Panc1 (cell line): ENCODE measurements at regions not wholly inside any gene's neighbourhood (a gene's known extent, or its start where the extent isn't known, plus 50 kb on each side); places are given as distances from the start of the nearest gene placed in this dataset.

Experiments used
- ATAC-seq: fragments of 200-7000 bp; cut with Tn5 transposase; 2 replicates; pipeline ENCODE4 v1.9.1; 2020; ENCODE audit warnings: mild to moderate bottlenecking, moderate library complexity
- BruUV-seq: library from RNA; stranded (reverse); fragments of 400-500 nt; replicated peaks from 2 replicates; lab custom pipeline; 2021; lab: Mats Ljungman, UMichigan
- CTCF ChIA-PET: fragments of 300-600 bp; sonication (Branson Sonifier 250); formaldehyde crosslinking; loops from one replicate; lab custom pipeline; 2022; ENCODE audit warnings: antibody characterized with exemption; lab: Charles Lee
- POLR2A ChIA-PET: fragments of 300-600 bp; sonication (Branson Sonifier 250); formaldehyde crosslinking; loops from one replicate; lab custom pipeline; 2022; ENCODE audit warnings: antibody characterized with exemption; lab: Charles Lee
- DNase-seq: peaks from one replicate; pipeline ENCODE4 v3.0.0-alpha.2; 2010; ENCODE audit warnings: low read depth, low spot score
- H3K27ac ChIP-seq: 2 replicates; pipeline ENCODE4 v1.5.1; 2011; ENCODE audit warnings: mild to moderate bottlenecking, low read length, inconsistent platforms
- H3K27me3 ChIP-seq: fragments of 200-500 bp; sonication (Bioruptor generic); 2 replicates; pipeline ENCODE4 v1.6.0; 2014; ENCODE audit warnings: low read length, inconsistent platforms; ENCODE audit not compliant: control insufficient read depth, insufficient read depth
- H3K36me3 ChIP-seq: fragments of 200-500 bp; sonication (Bioruptor generic); 2 replicates; pipeline ENCODE4 v1.5.1; 2014; ENCODE audit warnings: inconsistent platforms, mild to moderate bottlenecking, low read length, moderate library complexity; ENCODE audit not compliant: control insufficient read depth, insufficient read depth
- H3K4me1 ChIP-seq: 2 replicates; pipeline ENCODE4 v1.5.1; 2011; ENCODE audit warnings: inconsistent platforms, mild to moderate bottlenecking, low read length, moderate library complexity; ENCODE audit not compliant: control insufficient read depth, insufficient read depth
- H3K4me3 ChIP-seq, 2 experiments: 2 replicates each; pipeline ENCODE4 v1.5.1; 2011 to 2012; ENCODE audit warnings: low read depth in 2 of 2, low read length in 2 of 2, mild to moderate bottlenecking in 2 of 2, inconsistent platforms in 1 of 2, moderate library complexity in 1 of 2
- H3K9me3 ChIP-seq: fragments of 200-500 bp; sonication (Bioruptor generic); 2 replicates; pipeline ENCODE4 v1.5.1; 2014; ENCODE audit warnings: low read depth, mild to moderate bottlenecking, inconsistent platforms, low read length, moderate library complexity; ENCODE audit not compliant: control insufficient read depth, insufficient read depth
- POLR2AphosphoS5 ChIP-seq: IDR thresholded peaks from 2 replicates; pipeline ENCODE4 v1.6.1; 2012; ENCODE audit warnings: mild to moderate bottlenecking, low read depth, low read length, moderate library complexity
- SIN3A ChIP-seq: IDR thresholded peaks from 2 replicates; pipeline ENCODE4 v1.6.1; 2012; ENCODE audit warnings: low read depth, mild to moderate bottlenecking, low read length, moderate library complexity, borderline replicate concordance; ENCODE audit not compliant: insufficient read depth
- TCF7L2 ChIP-seq: IDR thresholded peaks from 2 replicates; pipeline ENCODE4 v1.6.1; 2011; ENCODE audit warnings: mild to moderate bottlenecking, low read depth, low read length, inconsistent platforms
- in situ Hi-C: cut with HindIII; loops from 2 replicates; pipeline ENCODE4 v1.10.0; 2016; ENCODE audit warnings: low sequenced_read_pairs, low pct_unique_long_range_greater_than_20kb
- intact Hi-C: fragments of 100-400 bp; cut with micrococcal nuclease; formaldehyde crosslinking; loops from one replicate; pipeline ENCODE4 v1.10.0; 2022; ENCODE audit not compliant: unreplicated experiment
- TF ChIP-seq, protein P1 (sequence below): fragments of 450-650 bp; IDR thresholded peaks from 2 replicates; pipeline ENCODE4 v1.5.1; 2017; ENCODE audit warnings: mild to moderate bottlenecking
- TF ChIP-seq, protein P2 (sequence below), 2 experiments: IDR thresholded peaks; 2 replicates each; pipeline ENCODE4 v1.6.1; 2011 to 2012; ENCODE audit warnings: low read depth in 2 of 2, control low read depth in 1 of 2, low read length in 1 of 2, mild to moderate bottlenecking in 1 of 2, moderate library complexity in 1 of 2; ENCODE audit not compliant: insufficient read depth in 1 of 2

DNA sequence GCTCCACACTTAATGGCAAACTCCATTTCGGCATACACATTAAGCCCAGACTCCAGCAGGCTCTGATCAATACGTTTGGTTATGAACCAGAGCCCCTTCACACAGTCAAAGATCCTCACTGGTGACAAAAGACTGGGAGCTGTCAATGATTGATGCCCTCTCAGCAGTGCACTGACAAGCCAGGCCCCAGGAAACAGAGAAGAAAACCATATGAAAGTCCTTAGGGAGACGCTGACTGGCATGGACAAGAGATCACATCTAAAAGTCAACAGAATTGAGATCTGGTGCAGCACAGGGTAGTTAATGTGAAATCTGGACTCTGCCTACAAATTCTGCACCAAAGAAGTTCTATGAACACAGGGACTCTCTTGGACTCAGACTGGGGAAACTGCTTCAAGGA is 600.9 kb upstream of the NRP1 start:
- in situ Hi-C loops: no loop called here
- POLR2A ChIA-PET: no interaction called here
- DNase-seq: no peak

DNA sequence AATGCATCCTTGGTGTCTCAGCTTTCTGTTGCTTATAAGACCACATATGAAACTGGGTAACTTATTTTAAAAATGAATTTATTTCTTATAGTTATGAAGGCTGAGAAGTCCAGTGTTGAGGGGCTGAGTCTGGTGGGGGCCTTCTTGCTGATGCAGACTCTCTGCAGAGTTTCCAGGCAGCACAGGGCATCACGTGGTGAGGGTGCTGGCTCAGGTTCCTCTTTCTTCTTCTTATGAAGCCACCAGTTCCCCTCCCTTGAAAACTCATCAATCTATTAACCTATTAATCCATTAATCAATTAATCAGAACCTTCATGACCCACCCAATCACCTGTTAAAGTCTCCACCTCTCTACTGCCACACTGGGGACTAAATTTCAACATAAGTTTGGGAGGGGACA is 595.6 kb upstream of the NRP1 start:
- intact Hi-C loops: no loop called here
- Histone ChIP-seq H3K27me3 (no peaks in the 10 kb centered on the region), H3K27ac (no peak overlapping the region), H3K36me3 (no peaks in the 10 kb centered on the region), H3K4me3 (no peak overlapping the region), H3K9me3 (no peaks in the 10 kb centered on the region), H3K4me1 (no peaks in the 10 kb centered on the region)
- CTCF ChIA-PET: no interaction called here
- no TSS peak for BruUV-seq
- DNase-seq (no peak), ATAC-seq (no peak)
- TF ChIP-seq, protein P1, sequence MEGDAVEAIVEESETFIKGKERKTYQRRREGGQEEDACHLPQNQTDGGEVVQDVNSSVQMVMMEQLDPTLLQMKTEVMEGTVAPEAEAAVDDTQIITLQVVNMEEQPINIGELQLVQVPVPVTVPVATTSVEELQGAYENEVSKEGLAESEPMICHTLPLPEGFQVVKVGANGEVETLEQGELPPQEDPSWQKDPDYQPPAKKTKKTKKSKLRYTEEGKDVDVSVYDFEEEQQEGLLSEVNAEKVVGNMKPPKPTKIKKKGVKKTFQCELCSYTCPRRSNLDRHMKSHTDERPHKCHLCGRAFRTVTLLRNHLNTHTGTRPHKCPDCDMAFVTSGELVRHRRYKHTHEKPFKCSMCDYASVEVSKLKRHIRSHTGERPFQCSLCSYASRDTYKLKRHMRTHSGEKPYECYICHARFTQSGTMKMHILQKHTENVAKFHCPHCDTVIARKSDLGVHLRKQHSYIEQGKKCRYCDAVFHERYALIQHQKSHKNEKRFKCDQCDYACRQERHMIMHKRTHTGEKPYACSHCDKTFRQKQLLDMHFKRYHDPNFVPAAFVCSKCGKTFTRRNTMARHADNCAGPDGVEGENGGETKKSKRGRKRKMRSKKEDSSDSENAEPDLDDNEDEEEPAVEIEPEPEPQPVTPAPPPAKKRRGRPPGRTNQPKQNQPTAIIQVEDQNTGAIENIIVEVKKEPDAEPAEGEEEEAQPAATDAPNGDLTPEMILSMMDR: no peak
- TF ChIP-seq TCF7L2 (no peak), SIN3A (no peak), POLR2AphosphoS5 (no peak)
- TF ChIP-seq, protein P2, sequence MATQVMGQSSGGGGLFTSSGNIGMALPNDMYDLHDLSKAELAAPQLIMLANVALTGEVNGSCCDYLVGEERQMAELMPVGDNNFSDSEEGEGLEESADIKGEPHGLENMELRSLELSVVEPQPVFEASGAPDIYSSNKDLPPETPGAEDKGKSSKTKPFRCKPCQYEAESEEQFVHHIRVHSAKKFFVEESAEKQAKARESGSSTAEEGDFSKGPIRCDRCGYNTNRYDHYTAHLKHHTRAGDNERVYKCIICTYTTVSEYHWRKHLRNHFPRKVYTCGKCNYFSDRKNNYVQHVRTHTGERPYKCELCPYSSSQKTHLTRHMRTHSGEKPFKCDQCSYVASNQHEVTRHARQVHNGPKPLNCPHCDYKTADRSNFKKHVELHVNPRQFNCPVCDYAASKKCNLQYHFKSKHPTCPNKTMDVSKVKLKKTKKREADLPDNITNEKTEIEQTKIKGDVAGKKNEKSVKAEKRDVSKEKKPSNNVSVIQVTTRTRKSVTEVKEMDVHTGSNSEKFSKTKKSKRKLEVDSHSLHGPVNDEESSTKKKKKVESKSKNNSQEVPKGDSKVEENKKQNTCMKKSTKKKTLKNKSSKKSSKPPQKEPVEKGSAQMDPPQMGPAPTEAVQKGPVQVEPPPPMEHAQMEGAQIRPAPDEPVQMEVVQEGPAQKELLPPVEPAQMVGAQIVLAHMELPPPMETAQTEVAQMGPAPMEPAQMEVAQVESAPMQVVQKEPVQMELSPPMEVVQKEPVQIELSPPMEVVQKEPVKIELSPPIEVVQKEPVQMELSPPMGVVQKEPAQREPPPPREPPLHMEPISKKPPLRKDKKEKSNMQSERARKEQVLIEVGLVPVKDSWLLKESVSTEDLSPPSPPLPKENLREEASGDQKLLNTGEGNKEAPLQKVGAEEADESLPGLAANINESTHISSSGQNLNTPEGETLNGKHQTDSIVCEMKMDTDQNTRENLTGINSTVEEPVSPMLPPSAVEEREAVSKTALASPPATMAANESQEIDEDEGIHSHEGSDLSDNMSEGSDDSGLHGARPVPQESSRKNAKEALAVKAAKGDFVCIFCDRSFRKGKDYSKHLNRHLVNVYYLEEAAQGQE (IDR thresholded peaks at IDR 0.05; ENCODE audit: insufficient read depth in 1 of 2, low read depth in 2 of 2, low read length in 1 of 2): no peak
- POLR2A ChIA-PET: no interaction called here
- in situ Hi-C loops: no loop called here

More for the DNA sequence above, 600.9 kb upstream of the NRP1 start:
- Histone ChIP-seq H3K9me3 (no peaks in the 10 kb centered on the region), H3K27me3 (no peaks in the 10 kb centered on the region), H3K4me3 (no peak overlapping the region), H3K36me3 (no peaks in the 10 kb centered on the region), H3K27ac (no peak overlapping the region), H3K4me1 (no peaks in the 10 kb centered on the region)
- no peak for TF ChIP-seq SIN3A
- TF ChIP-seq TCF7L2: no peak
- TF ChIP-seq, protein P1: no peak
- TF ChIP-seq POLR2AphosphoS5: no peak
- TF ChIP-seq, protein P2 (IDR thresholded peaks at IDR 0.05; ENCODE audit: insufficient read depth in 1 of 2, low read depth in 2 of 2, low read length in 1 of 2): no peak
- no peak for ATAC-seq
- intact Hi-C loops: no loop called here
- CTCF ChIA-PET: no interaction called here
- BruUV-seq: no TSS peak
